ENCODE measurements at regions not wholly inside any gene's neighbourhood (a gene's known extent, or its start where the extent isn't known, plus 50 kb on each side); places are given as distances from the start of the nearest gene placed in this dataset.

GRCh38 chr14:34362641-34363251, 99.3 kb downstream of the SPTSSA start:
- TF ChIP-seq CTCF (IDR thresholded peaks at IDR 0.05): no peak
- TF ChIP-seq EZH2 (IDR thresholded peaks at IDR 0.05; ENCODE audit: borderline replicate concordance, insufficient read depth, low read depth, low read length, poor library complexity, severe bottlenecking): no peak
